ENCODE measurements at regions not wholly inside any gene's neighbourhood (a gene's known extent, or its start where the extent isn't known, plus 50 kb on each side); places are given as distances from the start of the nearest gene placed in this dataset.

DNA sequence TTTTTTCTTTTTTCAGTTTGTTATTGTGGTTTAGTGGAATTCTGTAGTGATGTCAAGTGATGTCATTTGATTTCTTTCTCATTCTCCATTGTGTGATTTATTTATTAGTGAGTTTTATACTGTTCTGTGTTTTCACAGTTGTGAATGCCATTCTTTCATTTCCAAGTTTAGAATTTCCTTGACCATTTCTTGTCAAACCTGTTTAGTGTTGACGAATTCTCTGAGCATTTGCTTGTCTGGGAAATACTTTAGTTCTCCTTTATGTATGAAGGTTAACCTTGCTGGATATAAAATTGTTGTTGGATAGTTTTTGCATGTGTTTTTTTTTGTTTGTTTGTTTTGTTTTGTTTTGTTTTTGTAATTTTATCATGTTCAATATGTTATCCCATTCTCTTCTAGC is 633.6 kb upstream of the FAT3 start:
- Histone ChIP-seq H3K36me3 (ENCODE audit: control insufficient read depth in 2 of 2, insufficient read depth in 1 of 2, low read length in 2 of 2) (no peaks in the 10 kb centered on the region), H3K4me1 (ENCODE audit: control insufficient read depth, insufficient read depth, low read length) (no peaks in the 10 kb centered on the region), H3K4me3 (ENCODE audit: low read depth, low read length) (no peak overlapping the region), H3K9me3 (ENCODE audit: control insufficient read depth, insufficient read depth, low read depth, low read length) (no peaks in the 10 kb centered on the region), H3K27ac (ENCODE audit: extremely low read depth, low read depth, low read length) (no peak overlapping the region)
- ChIA-PET POLR2A (no interaction called here), CTCF (no interaction called here)
- TF ChIP-seq ZNF623 (tag by site-specific recombination; IDR thresholded peaks at IDR 0.05) (no peak), ZNF529 (tag by site-specific recombination; IDR thresholded peaks at IDR 0.05; ENCODE audit: insufficient replicate concordance) (no peak), OVOL3 (tag by site-specific recombination; IDR thresholded peaks at IDR 0.05) (no peak), ZNF629 (tag by site-specific recombination; IDR thresholded peaks at IDR 0.05) (no peak), KLF8 (tag by site-specific recombination; IDR thresholded peaks at IDR 0.05) (no peak)

DNA sequence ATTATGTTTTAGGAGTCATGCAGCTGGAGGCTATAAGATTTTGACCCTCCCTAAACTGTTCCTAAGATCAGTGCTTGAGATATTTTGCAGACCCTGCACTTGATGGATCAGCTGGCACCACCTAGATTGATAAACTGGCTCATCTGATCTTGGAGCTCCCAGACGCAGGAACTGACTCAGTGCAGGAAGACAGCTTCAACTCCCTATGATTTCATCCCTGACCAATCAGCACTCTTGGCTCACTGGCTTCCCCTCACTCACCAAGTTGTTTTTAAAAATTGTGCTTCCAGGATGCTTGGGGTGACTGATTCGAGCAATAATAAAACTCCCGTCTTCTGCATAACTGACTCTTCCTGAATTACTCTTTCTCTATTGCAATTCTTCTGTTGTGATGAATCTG is 637.5 kb upstream of the FAT3 start:
- Histone ChIP-seq H3K36me3 (ENCODE audit: control insufficient read depth in 2 of 2, insufficient read depth in 1 of 2, low read length in 2 of 2) (no peaks in the 10 kb centered on the region), H3K27ac (ENCODE audit: extremely low read depth, low read depth, low read length) (no peak overlapping the region), H3K4me3 (ENCODE audit: low read depth, low read length) (no peak overlapping the region), H3K4me1 (ENCODE audit: control insufficient read depth, insufficient read depth, low read length) (no peaks in the 10 kb centered on the region), H3K9me3 (ENCODE audit: control insufficient read depth, insufficient read depth, low read depth, low read length) (no peaks in the 10 kb centered on the region)
- ChIA-PET CTCF (no interaction called here), POLR2A (no interaction called here)
- TF ChIP-seq IKZF3 (tag by site-specific recombination; IDR thresholded peaks at IDR 0.05) (no peak), KLF10 (tag by site-specific recombination; IDR thresholded peaks at IDR 0.05) (no peak), MEIS1 (CRISPR knock-in tag; IDR thresholded peaks at IDR 0.05; ENCODE audit: borderline replicate concordance) (no peak), ZFP69B (tag by site-specific recombination; IDR thresholded peaks at IDR 0.05) (no peak), ZNF560 (tag by site-specific recombination; IDR thresholded peaks at IDR 0.05; ENCODE audit: borderline replicate concordance) (no peak), YY1 (tag by site-specific recombination; IDR thresholded peaks at IDR 0.05) (no peak), ZNF677 (tag by site-specific recombination; IDR thresholded peaks at IDR 0.05) (no peak), GLI4 (tag by site-specific recombination; IDR thresholded peaks at IDR 0.05) (no peak), ZNF660 (tag by site-specific recombination; IDR thresholded peaks at IDR 0.05) (no peak), ZBTB21 (tag by site-specific recombination; IDR thresholded peaks at IDR 0.05) (no peak)
- TF ChIP-seq, protein P1, sequence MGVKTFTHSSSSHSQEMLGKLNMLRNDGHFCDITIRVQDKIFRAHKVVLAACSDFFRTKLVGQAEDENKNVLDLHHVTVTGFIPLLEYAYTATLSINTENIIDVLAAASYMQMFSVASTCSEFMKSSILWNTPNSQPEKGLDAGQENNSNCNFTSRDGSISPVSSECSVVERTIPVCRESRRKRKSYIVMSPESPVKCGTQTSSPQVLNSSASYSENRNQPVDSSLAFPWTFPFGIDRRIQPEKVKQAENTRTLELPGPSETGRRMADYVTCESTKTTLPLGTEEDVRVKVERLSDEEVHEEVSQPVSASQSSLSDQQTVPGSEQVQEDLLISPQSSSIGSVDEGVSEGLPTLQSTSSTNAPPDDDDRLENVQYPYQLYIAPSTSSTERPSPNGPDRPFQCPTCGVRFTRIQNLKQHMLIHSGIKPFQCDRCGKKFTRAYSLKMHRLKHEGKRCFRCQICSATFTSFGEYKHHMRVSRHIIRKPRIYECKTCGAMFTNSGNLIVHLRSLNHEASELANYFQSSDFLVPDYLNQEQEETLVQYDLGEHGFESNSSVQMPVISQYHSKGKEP (tag by site-specific recombination; IDR thresholded peaks at IDR 0.05), result no peak
- TF ChIP-seq, protein P2, sequence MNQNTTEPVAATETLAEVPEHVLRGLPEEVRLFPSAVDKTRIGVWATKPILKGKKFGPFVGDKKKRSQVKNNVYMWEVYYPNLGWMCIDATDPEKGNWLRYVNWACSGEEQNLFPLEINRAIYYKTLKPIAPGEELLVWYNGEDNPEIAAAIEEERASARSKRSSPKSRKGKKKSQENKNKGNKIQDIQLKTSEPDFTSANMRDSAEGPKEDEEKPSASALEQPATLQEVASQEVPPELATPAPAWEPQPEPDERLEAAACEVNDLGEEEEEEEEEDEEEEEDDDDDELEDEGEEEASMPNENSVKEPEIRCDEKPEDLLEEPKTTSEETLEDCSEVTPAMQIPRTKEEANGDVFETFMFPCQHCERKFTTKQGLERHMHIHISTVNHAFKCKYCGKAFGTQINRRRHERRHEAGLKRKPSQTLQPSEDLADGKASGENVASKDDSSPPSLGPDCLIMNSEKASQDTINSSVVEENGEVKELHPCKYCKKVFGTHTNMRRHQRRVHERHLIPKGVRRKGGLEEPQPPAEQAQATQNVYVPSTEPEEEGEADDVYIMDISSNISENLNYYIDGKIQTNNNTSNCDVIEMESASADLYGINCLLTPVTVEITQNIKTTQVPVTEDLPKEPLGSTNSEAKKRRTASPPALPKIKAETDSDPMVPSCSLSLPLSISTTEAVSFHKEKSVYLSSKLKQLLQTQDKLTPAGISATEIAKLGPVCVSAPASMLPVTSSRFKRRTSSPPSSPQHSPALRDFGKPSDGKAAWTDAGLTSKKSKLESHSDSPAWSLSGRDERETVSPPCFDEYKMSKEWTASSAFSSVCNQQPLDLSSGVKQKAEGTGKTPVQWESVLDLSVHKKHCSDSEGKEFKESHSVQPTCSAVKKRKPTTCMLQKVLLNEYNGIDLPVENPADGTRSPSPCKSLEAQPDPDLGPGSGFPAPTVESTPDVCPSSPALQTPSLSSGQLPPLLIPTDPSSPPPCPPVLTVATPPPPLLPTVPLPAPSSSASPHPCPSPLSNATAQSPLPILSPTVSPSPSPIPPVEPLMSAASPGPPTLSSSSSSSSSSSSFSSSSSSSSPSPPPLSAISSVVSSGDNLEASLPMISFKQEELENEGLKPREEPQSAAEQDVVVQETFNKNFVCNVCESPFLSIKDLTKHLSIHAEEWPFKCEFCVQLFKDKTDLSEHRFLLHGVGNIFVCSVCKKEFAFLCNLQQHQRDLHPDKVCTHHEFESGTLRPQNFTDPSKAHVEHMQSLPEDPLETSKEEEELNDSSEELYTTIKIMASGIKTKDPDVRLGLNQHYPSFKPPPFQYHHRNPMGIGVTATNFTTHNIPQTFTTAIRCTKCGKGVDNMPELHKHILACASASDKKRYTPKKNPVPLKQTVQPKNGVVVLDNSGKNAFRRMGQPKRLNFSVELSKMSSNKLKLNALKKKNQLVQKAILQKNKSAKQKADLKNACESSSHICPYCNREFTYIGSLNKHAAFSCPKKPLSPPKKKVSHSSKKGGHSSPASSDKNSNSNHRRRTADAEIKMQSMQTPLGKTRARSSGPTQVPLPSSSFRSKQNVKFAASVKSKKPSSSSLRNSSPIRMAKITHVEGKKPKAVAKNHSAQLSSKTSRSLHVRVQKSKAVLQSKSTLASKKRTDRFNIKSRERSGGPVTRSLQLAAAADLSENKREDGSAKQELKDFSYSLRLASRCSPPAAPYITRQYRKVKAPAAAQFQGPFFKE (tag by site-specific recombination; IDR thresholded peaks at IDR 0.05; ENCODE audit: borderline replicate concordance), result no peak
- TF ChIP-seq, protein P3, sequence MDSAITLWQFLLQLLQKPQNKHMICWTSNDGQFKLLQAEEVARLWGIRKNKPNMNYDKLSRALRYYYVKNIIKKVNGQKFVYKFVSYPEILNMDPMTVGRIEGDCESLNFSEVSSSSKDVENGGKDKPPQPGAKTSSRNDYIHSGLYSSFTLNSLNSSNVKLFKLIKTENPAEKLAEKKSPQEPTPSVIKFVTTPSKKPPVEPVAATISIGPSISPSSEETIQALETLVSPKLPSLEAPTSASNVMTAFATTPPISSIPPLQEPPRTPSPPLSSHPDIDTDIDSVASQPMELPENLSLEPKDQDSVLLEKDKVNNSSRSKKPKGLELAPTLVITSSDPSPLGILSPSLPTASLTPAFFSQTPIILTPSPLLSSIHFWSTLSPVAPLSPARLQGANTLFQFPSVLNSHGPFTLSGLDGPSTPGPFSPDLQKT (IDR thresholded peaks at IDR 0.05; ENCODE audit: borderline replicate concordance, low read depth, low read length), result no peak
- TF ChIP-seq, protein P4, sequence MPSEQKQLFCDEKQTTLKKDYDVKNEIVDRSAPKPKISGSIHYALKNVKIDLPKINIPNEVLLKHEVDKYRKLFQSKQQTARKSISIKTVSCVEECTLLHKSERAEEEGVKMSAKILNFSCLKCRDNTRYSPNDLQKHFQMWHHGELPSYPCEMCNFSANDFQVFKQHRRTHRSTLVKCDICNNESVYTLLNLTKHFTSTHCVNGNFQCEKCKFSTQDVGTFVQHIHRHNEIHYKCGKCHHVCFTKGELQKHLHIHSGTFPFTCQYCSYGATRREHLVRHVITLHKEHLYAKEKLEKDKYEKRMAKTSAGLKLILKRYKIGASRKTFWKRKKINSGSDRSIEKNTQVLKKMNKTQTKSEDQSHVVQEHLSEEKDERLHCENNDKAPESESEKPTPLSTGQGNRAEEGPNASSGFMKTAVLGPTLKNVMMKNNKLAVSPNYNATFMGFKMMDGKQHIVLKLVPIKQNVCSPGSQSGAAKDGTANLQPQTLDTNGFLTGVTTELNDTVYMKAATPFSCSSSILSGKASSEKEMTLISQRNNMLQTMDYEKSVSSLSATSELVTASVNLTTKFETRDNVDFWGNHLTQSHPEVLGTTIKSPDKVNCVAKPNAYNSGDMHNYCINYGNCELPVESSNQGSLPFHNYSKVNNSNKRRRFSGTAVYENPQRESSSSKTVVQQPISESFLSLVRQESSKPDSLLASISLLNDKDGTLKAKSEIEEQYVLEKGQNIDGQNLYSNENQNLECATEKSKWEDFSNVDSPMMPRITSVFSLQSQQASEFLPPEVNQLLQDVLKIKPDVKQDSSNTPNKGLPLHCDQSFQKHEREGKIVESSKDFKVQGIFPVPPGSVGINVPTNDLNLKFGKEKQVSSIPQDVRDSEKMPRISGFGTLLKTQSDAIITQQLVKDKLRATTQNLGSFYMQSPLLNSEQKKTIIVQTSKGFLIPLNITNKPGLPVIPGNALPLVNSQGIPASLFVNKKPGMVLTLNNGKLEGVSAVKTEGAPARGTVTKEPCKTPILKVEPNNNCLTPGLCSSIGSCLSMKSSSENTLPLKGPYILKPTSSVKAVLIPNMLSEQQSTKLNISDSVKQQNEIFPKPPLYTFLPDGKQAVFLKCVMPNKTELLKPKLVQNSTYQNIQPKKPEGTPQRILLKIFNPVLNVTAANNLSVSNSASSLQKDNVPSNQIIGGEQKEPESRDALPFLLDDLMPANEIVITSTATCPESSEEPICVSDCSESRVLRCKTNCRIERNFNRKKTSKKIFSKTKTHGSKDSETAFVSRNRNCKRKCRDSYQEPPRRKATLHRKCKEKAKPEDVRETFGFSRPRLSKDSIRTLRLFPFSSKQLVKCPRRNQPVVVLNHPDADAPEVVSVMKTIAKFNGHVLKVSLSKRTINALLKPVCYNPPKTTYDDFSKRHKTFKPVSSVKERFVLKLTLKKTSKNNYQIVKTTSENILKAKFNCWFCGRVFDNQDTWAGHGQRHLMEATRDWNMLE (tag by site-specific recombination; conservative IDR thresholded peaks at IDR 0.05; ENCODE audit: low read depth), result no peak
- TF ChIP-seq, protein P5, sequence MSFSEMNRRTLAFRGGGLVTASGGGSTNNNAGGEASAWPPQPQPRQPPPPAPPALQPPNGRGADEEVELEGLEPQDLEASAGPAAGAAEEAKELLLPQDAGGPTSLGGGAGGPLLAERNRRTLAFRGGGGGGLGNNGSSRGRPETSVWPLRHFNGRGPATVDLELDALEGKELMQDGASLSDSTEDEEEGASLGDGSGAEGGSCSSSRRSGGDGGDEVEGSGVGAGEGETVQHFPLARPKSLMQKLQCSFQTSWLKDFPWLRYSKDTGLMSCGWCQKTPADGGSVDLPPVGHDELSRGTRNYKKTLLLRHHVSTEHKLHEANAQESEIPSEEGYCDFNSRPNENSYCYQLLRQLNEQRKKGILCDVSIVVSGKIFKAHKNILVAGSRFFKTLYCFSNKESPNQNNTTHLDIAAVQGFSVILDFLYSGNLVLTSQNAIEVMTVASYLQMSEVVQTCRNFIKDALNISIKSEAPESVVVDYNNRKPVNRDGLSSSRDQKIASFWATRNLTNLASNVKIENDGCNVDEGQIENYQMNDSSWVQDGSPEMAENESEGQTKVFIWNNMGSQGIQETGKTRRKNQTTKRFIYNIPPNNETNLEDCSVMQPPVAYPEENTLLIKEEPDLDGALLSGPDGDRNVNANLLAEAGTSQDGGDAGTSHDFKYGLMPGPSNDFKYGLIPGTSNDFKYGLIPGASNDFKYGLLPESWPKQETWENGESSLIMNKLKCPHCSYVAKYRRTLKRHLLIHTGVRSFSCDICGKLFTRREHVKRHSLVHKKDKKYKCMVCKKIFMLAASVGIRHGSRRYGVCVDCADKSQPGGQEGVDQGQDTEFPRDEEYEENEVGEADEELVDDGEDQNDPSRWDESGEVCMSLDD (tag by site-specific recombination; IDR thresholded peaks at IDR 0.05), result no peak
